H9 (cell line): ENCODE measurements at regions not wholly inside any gene's neighbourhood (a gene's known extent, or its start where the extent isn't known, plus 50 kb on each side); places are given as distances from the start of the nearest gene placed in this dataset.

ENCODE experiments used
- DNase-seq: peaks from one replicate; pipeline ENCODE4 v3.0.0-alpha.2; 2017
- H2AFZ ChIP-seq: one replicate; pipeline ENCODE4 v1.6.1; 2013; ENCODE audit warnings: mild to moderate bottlenecking, low read length, control low read depth, moderate library complexity
- H2AK5ac ChIP-seq: 2 replicates; pipeline ENCODE4 v1.6.1; 2013; ENCODE audit warnings: low read length, control low read depth, mixed read lengths; ENCODE audit not compliant: insufficient read length
- H2BK120ac ChIP-seq: one replicate; pipeline ENCODE4 v1.6.1; 2013; ENCODE audit warnings: low read depth, mild to moderate bottlenecking, low read length, control low read depth, inconsistent platforms; ENCODE audit not compliant: poor library complexity, severe bottlenecking
- H2BK12ac ChIP-seq: 2 replicates; pipeline ENCODE4 v1.6.1; 2013; ENCODE audit warnings: low read length, control low read depth, mixed read lengths, low read depth; ENCODE audit not compliant: insufficient read length
- H2BK15ac ChIP-seq: 2 replicates; pipeline ENCODE4 v1.6.1; 2013; ENCODE audit warnings: low read depth, low read length, control low read depth
- H2BK20ac ChIP-seq: one replicate; pipeline ENCODE4 v1.6.1; 2013; ENCODE audit warnings: low read depth, mild to moderate bottlenecking, low read length, control low read depth, inconsistent platforms; ENCODE audit not compliant: poor library complexity, severe bottlenecking
- H2BK5ac ChIP-seq: 2 replicates; pipeline ENCODE4 v1.6.1; 2013; ENCODE audit warnings: low read length, control low read depth, mixed read lengths; ENCODE audit not compliant: insufficient read length
- H3K14ac ChIP-seq: 2 replicates; pipeline ENCODE4 v1.6.1; 2013; ENCODE audit warnings: low read length, control low read depth; ENCODE audit not compliant: insufficient read depth
- H3K18ac ChIP-seq: 2 replicates; pipeline ENCODE4 v1.6.1; 2013; ENCODE audit warnings: low read depth, mild to moderate bottlenecking, mixed read lengths, low read length, control low read depth; ENCODE audit not compliant: insufficient read length
- H3K23ac ChIP-seq: 2 replicates; pipeline ENCODE4 v1.6.1; 2013; ENCODE audit warnings: low read length, control low read depth, mixed read lengths, low read depth; ENCODE audit not compliant: insufficient read length
- H3K23me2 ChIP-seq: 2 replicates; pipeline ENCODE4 v1.6.1; 2013; ENCODE audit warnings: low read depth, mild to moderate bottlenecking, mixed read lengths, low read length, control low read depth; ENCODE audit not compliant: insufficient read length, poor library complexity, severe bottlenecking
- H3K27ac ChIP-seq: 2 replicates; pipeline ENCODE4 v1.5.1; 2013; ENCODE audit warnings: low read length, control low read depth, mixed read lengths, low read depth; ENCODE audit not compliant: insufficient read length
- H3K27me3 ChIP-seq: 2 replicates; pipeline ENCODE4 v1.6.1; 2013; ENCODE audit warnings: low read length, control low read depth, inconsistent platforms; ENCODE audit not compliant: insufficient read depth
- H3K4ac ChIP-seq: 2 replicates; pipeline ENCODE4 v1.6.1; 2013; ENCODE audit warnings: low read depth, mild to moderate bottlenecking, control low read depth, inconsistent platforms, low read length, moderate library complexity
- H3K4me1 ChIP-seq: 2 replicates; pipeline ENCODE4 v1.6.1; 2013; ENCODE audit warnings: low read length, control low read depth, inconsistent platforms; ENCODE audit not compliant: insufficient read depth
- H3K4me2 ChIP-seq: 2 replicates; pipeline ENCODE4 v1.6.1; 2013; ENCODE audit warnings: low read length, control low read depth, mixed read lengths; ENCODE audit not compliant: insufficient read length, insufficient read depth
- H3K56ac ChIP-seq: 2 replicates; pipeline ENCODE4 v1.6.1; 2013; ENCODE audit warnings: low read depth, mild to moderate bottlenecking, mixed read lengths, low read length, control low read depth; ENCODE audit not compliant: insufficient read length
- H3K79me1 ChIP-seq: 2 replicates; pipeline ENCODE4 v1.6.1; 2013; ENCODE audit warnings: low read depth, mild to moderate bottlenecking, moderate library complexity, low read length, control low read depth, inconsistent platforms; ENCODE audit not compliant: insufficient read depth, poor library complexity, severe bottlenecking
- H3K79me2 ChIP-seq: 2 replicates; pipeline ENCODE4 v1.6.1; 2013; ENCODE audit warnings: low read length, control low read depth, inconsistent platforms; ENCODE audit not compliant: insufficient read depth
- H3K9ac ChIP-seq: 2 replicates; pipeline ENCODE4 v1.6.1; 2013; ENCODE audit warnings: low read length, control low read depth, mixed read lengths; ENCODE audit not compliant: insufficient read length; ENCODE audit errors: extremely low read depth
- H3K9me3 ChIP-seq: one replicate; pipeline ENCODE4 v1.6.1; 2013; ENCODE audit warnings: low read depth, low read length, inconsistent platforms; ENCODE audit not compliant: control insufficient read depth
- H3T11ph ChIP-seq: one replicate; pipeline ENCODE4 v1.6.1; 2013; ENCODE audit warnings: mild to moderate bottlenecking, low read length, control low read depth, inconsistent platforms
- H4K20me1 ChIP-seq: one replicate; pipeline ENCODE4 v1.6.1; 2013; ENCODE audit not compliant: control insufficient read depth, insufficient read length, insufficient read depth
- H4K5ac ChIP-seq: 2 replicates; pipeline ENCODE4 v1.6.1; 2013; ENCODE audit warnings: low read depth, mild to moderate bottlenecking, mixed read lengths, low read length, control low read depth; ENCODE audit not compliant: insufficient read length
- H4K8ac ChIP-seq: replicated peaks from 2 replicates; pipeline ENCODE4 v1.6.1; 2013; ENCODE audit warnings: low read length, control low read depth, mixed read lengths, low read depth; ENCODE audit not compliant: insufficient read length
- H4K91ac ChIP-seq: 2 replicates; pipeline ENCODE4 v1.6.1; 2013; ENCODE audit warnings: low read depth, mild to moderate bottlenecking, moderate library complexity, mixed read lengths, low read length, control low read depth; ENCODE audit not compliant: insufficient read length
- H3K27ac Mint-ChIP-seq, 3 experiments: 2 replicates in 2 of 3; 3 replicates in 1 of 3; pipeline ENCODE4 v1.8.0; 2020 to 2021; ENCODE audit warnings: mixed read lengths in 3 of 3, mild to moderate bottlenecking in 1 of 3, moderate library complexity in 1 of 3
- H3K27me3 Mint-ChIP-seq: 2 replicates; pipeline ENCODE4 v1.8.0; 2021; ENCODE audit warnings: low read depth, mild to moderate bottlenecking, moderate library complexity, mixed read lengths
- H3K36me3 Mint-ChIP-seq, 3 experiments: 2 replicates in 2 of 3; 3 replicates in 1 of 3; pipeline ENCODE4 v1.8.0; 2020 to 2021; ENCODE audit warnings: low read depth in 3 of 3, mixed read lengths in 3 of 3; ENCODE audit not compliant: insufficient read depth in 1 of 3
- H3K4me1 Mint-ChIP-seq, 2 experiments: 2 replicates each; pipeline ENCODE4 v1.8.0; 2020; ENCODE audit warnings: mixed read lengths in 2 of 2
- H3K4me3 Mint-ChIP-seq, 2 experiments: 2 replicates in 1 of 2; 3 replicates in 1 of 2; pipeline ENCODE4 v1.8.0; 2020 to 2021; ENCODE audit warnings: mild to moderate bottlenecking in 2 of 2, mixed read lengths in 2 of 2, moderate library complexity in 1 of 2
- H3K9me3 Mint-ChIP-seq, 2 experiments: 2 replicates in 1 of 2; 3 replicates in 1 of 2; pipeline ENCODE4 v1.8.0; 2020; ENCODE audit warnings: mild to moderate bottlenecking in 2 of 2, mixed read lengths in 2 of 2, moderate library complexity in 1 of 2
- CTCF ChIP-seq: fragments of 200-600 bp; sonication (generic); conservative IDR thresholded peaks from 3 replicates; pipeline ENCODE4 v1.8.0; 2021; ENCODE audit warnings: antibody characterized with exemption, mild to moderate bottlenecking
- WGBS: extraction: QIAGEN DNeasy Blood & Tissue Kit; methylation state at CpG from one replicate; pipeline ENCODE4 v1.1.7; 2013; ENCODE audit warnings: missing lambda C conversion rate, low lambda C conversion rate, mixed read lengths; ENCODE audit not compliant: insufficient read length; ENCODE audit errors: extremely low coverage; 5-methylcytosine and 5-hydroxymethylcytosine counted together

- Histone ChIP-seq H3K79me1 (no peaks in the 10 kb centered on the region), H3K23ac (no peak overlapping the region), H4K8ac (no peak overlapping the region), H4K91ac (no peak overlapping the region), H2AK5ac (no peak overlapping the region), H3K4me1 (no peaks in the 10 kb centered on the region; the same call in 1 of the 2 replicates), H3K23me2 (no peaks in the 10 kb centered on the region), H3K27me3 (no peaks in the 10 kb centered on the region), H3K9me3 (no peaks in the 10 kb centered on the region), H2BK20ac (no peak overlapping the region), H3K9ac (no peak overlapping the region), H3K4me2 (no peak overlapping the region), H2BK5ac (no peak overlapping the region), H4K20me1 (no peaks in the 10 kb centered on the region), H2BK12ac (no peak overlapping the region), H3T11ph (no peak overlapping the region), H3K56ac (no peak overlapping the region), H2AFZ (no peak overlapping the region), H2BK120ac (no peak overlapping the region), H3K4ac (no peak overlapping the region), H3K27ac (no peak overlapping the region), H3K18ac (no peak overlapping the region), H2BK15ac (no peak overlapping the region), H3K14ac (no peak overlapping the region), H3K79me2 (no peaks in the 10 kb centered on the region), H4K5ac (no peak overlapping the region)
- TF ChIP-seq CTCF: no peak
- Mint-ChIP-seq H3K4me3 (no peak overlapping the region), H3K4me1 (peaks cover 9 to 10% of the 10 kb centered on the region in 2 experiments), H3K36me3 (no peaks in the 10 kb centered on the region), H3K27me3 (peaks cover 4% of the 10 kb centered on the region; the same call in 1 of the 2 replicates), H3K9me3 (peaks cover 0 to 3% of the 10 kb centered on the region in 2 experiments; a peak in 1 of 5 replicates), H3K27ac (no peak overlapping the region)
- no CpG with 5 or more reads among the region's 5 CpGs for WGBS
- DNase-seq: no peak
These were observed 189.2 kb downstream of the RSL24D1 start for GRCh38 chr15:55007561-55007960.
